NCI-H446 (cell line): ENCODE measurements at regions not wholly inside any gene's neighbourhood (a gene's known extent, or its start where the extent isn't known, plus 50 kb on each side); places are given as distances from the start of the nearest gene placed in this dataset.
A peak's percentile ranks its signal among the peaks of the same experiment; 100 is the strongest.
"Not testable (repeated sequence)": the region's sequence is repeated elsewhere in the genome, so short reads cannot be mapped to it uniquely, and the experiment has no call there.

Experiments used
- DNase-seq, 2 experiments: peaks; one replicate each; lab custom pipeline; 2025; lab: John Stamatoyannopoulos, UW

DNA sequence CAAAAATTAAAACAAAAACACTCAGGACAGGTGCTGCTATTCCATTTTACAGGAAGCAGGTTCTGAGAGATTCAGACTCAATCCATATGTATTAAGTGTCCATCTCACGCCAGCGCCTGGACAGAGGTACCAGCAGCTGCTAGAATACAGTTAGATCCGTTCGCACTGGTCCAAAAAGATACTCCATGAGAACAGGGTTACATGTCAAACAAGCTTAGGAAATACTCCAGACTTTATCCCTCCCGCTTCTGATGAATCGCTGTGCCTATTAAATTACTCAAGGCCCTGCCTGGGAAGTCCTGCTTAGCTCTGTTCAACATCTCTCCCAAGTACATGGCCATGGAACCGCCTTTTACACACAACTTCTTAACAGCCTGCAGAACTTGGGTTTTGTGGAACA is 50.2 kb upstream of the SLC35C1 start:
- DNase-seq = no peak

DNA sequence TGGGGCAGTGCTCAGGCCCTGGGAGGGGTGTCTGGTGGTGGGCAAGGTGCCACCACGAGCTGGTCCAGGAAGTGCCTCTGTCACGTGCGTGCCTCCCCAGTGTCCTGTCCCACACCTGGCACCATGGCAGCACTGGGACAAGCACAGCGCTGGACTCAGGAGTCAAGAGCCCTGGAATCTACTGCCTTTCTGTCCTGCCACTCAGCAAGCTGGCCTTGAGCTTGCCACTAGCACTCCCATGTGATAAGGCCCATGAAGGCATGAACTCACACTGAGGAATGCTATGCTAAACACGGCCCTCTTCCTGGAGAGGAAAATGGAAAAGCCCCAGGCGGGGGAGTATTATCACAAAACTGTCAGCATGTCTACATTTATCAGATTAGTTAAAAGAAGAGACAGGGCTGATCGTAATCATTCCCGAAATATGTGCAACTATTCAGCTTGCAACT is 50.7 kb upstream of the SLC35C1 start:
- DNase-seq = no peak

DNA sequence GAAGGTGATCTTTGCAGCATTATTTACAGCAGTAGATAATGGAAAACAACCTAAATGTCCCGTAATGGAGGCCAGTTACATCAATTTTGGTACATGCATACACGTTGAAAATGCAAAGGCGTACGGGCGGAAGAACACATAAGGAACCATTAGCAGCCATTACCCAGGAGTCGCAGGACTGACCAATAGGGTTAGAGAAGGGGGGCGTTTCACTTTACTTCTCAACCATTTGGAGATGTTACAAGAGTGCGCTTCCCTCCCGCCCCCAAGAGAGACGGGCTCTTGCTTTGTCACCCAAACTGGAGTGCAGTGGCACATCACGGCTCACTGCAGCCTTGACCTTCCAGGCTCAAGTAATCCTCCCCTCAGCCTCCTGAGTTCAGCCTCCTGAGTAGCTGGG is 52.8 kb upstream of the SLC35C1 start:
- no peak for DNase-seq

- DNase-seq = no peak
Measured at GRCh38 chr11:45751430-45751829, 53.5 kb upstream of the SLC35C1 start.

- no peak for DNase-seq
Measured at GRCh38 chr11:45750439-45750838, 54.5 kb upstream of the SLC35C1 start.

GRCh38 chr11:45748801-45749200 is 56.1 kb upstream of the SLC35C1 start:
- no peak for DNase-seq

GRCh38 chr11:45745065-45745811 is 59.7 kb upstream of the SLC35C1 start:
- no peak for DNase-seq

DNA sequence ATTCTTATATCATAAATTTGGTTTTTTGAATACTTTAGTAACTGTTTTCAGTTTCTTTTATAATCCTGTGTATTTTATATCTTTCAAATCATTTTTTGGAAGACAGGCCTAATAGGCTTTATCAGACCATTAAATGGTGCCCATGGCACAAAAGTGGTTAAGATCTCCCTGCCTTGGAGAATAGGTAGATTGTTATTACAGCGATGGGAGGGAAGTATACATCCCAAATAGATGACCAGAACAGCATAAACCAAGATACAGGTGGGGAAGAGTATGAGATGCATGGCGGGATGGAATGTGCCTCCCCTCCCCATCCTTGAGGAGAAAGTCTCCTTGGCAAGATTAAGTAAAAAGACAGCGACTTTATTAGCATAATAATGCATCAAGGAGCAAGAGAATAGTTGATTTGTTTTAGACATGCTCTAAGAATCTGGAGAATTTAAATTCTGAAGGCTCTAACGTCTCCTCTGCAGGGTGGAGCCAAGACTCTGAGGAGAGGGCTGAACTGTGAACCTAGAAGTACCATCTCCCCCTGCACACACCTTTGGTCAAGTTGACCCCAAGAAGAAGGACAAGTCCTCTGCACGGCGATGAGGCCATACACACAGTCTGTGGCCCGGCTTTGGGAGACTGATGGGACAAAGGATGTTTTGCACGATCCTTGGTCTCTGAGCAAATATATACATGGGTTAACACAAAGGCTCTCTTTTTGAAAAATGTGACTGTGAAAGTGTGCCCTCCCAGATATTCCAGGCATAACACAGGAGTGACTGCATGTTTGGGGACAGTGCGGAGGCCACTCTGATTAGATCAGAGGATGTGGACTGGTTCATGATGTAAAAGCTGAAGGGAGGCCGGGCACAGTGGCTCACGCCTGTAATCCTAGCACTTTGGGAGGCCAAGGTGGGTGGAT is 61.1 kb upstream of the SLC35C1 start:
- DNase-seq = no peak

DNA sequence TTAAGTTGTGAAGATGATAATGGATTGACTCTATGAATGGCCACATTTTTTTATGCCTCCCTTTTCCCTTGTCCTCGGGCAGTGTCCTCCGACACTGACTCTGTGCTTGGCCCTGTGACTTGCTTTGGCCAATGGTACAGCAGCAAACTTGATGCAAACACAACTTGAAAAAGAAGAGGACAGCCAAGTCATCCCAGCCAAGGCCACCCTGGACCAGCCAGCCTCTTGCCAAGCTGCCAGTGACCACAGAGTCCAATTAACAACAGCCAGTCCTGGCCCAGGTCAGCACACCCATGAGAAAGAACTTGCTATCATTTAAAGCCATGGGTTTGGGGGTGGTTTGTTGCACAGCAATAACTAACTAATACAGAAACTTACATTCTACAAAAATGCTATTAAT is 63.4 kb upstream of the SLC35C1 start:
- DNase-seq = no peak

GRCh38 chr11:45741032-45741431 is 63.9 kb upstream of the SLC35C1 start:
- no peak for DNase-seq

- DNase-seq = no peak
Measured at GRCh38 chr11:45739866-45740265, 65.1 kb upstream of the SLC35C1 start.

- DNase-seq = not testable (repeated sequence)
Measured at GRCh38 chr11:45739071-45739470, 65.9 kb upstream of the SLC35C1 start.

GRCh38 chr11:45738194-45738593 is 66.8 kb upstream of the SLC35C1 start:
- DNase-seq = not testable (repeated sequence)

DNA sequence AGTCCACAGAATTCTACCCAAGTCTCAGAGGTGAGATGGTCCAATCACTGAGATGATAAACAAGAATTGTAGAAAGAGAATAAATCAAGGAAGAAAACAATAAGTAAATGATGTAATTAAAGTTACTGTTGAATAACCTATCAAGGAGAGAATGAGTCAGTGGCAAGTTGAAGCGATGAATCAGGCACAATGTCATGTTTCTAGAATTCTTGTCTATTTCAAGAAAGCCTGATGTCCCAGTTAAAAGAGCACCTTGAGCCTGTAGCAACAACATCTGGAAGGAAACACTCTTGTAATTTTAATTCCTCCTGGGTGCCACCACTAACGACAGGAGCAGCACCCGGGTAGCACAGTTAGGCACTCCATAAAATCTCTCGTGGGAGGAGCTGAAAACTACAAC is 67.9 kb upstream of the SLC35C1 start:
- no peak for DNase-seq

GRCh38 chr11:45736424-45736823 is 68.5 kb upstream of the SLC35C1 start:
- DNase-seq = peak in 1 of 2 experiments; percentile 4

GRCh38 chr11:45733176-45733575 is 67.8 kb upstream of the CHST1 start:
- no peak for DNase-seq

DNA sequence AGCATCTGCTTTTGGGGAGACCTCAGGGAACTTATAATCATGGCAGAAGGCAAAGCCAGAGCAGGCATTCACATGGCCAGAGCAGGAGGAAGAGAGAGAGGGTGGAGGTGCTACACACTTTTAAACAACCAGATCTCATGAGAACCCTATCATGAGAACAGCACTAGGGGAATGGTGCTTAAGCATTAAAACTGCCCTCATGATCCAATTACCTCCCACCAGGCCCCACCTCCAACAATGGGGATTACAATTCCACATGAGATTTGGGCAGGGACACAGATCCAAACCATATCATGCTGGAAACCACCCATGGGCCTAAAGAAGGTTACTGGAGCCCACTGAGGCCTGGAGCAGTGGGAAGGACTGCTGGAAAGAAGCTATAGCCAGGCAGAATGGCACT is 66.9 kb upstream of the CHST1 start:
- DNase-seq = no peak

DNA sequence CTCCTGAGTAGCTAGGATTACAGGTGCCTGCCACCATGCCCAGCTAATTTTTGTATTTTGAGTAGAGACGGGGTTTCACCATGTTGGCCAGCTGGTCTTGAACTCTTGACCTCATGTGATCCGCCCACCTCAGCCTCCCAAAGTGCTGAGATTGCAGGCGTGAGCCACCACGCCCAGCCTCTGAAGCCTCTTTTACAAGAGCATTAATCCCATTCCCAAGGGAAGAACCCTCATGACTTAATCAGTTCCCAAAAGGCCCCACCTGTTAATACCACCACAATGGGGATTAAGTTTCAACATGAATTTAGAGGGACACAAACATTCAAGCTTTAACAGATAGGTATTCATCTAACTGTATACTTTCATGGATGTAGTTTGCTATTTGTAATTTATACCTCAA is 65.7 kb upstream of the CHST1 start:
- not testable (repeated sequence) for DNase-seq

DNA sequence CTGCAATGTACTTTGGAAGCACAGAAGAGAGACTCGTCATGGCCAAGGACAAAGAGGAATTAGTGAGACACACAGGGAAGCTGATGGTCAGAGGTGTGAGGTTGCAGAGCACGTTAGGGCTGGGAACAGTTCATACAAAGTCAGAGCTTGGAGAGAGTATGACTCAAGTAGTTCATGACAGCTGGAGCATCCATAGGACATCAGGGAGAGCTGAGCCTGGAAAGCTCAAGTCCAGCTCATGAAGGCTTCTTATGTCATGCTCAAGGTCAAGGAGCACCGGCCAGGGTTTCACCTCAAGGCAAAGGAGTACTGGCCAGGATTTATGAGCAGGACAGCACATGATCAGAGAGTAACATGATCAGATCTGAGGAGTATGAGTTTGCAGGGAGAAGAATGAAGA is 64.6 kb upstream of the CHST1 start:
- no peak for DNase-seq

GRCh38 chr11:45726493-45727054 is 61.2 kb upstream of the CHST1 start:
- no peak for DNase-seq

- no peak for DNase-seq
Measured at GRCh38 chr11:45725776-45726492, 60.5 kb upstream of the CHST1 start.

DNA sequence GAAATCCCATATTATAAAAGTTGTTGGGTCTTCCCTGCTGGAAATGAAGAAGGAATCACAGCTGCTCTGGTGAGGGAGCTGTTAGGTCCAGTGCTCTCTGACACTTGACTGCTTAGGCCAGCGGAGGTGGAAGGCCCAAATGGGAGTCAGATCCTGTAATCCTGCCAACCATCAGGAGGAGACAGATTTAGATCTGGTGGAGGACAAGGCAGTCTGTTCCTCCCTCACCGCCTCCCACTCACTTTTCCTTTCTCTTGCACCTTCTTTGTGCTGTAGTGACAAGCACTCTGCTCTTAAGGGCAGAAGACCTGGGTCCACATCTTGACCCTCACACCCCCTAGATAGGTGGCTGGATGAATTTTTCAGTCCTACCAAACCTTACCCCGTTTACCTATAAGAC is 59.7 kb upstream of the CHST1 start:
- DNase-seq = no peak
